AG09309 (cell line): ENCODE measurements at regions not wholly inside any gene's neighbourhood (a gene's known extent, or its start where the extent isn't known, plus 50 kb on each side); places are given as distances from the start of the nearest gene placed in this dataset.

Experiments used
- DNase-seq: peaks from one replicate; pipeline ENCODE4 v3.0.0-alpha.2; 2010; ENCODE audit warnings: low read depth
- H3K4me3 ChIP-seq: 2 replicates; pipeline ENCODE4 v1.5.1; 2011; ENCODE audit warnings: mild to moderate bottlenecking, low read depth, low read length, moderate library complexity; ENCODE audit not compliant: control insufficient read depth
- TF ChIP-seq, protein P1 (sequence below): IDR thresholded peaks from 2 replicates; pipeline ENCODE4 v1.5.1; 2011; ENCODE audit warnings: mild to moderate bottlenecking, low read depth, low read length, inconsistent platforms; ENCODE audit not compliant: insufficient read depth, control insufficient read depth; ENCODE audit errors: missing control alignments

DNA sequence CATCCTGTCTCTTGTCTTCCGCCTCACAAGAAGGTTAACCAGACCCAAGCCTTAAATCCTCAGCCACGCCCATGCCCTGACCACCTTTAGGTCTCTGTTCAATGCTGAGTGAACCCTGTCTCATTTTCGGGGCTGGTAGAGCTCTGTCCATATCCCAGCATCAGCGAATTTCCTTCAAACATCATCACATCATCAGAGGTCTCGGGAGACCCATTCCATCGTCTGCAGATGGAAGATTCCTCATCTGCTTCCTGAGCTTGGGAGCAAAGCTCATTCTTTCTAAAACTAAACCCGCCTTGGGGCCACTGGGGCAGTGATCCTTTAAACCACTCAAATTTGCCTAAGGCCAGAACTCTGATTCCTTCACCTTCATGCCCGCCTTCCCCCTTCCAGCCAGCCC is 173.7 kb downstream of the TTC32 start:
- no peak for DNase-seq
- TF ChIP-seq, protein P1, sequence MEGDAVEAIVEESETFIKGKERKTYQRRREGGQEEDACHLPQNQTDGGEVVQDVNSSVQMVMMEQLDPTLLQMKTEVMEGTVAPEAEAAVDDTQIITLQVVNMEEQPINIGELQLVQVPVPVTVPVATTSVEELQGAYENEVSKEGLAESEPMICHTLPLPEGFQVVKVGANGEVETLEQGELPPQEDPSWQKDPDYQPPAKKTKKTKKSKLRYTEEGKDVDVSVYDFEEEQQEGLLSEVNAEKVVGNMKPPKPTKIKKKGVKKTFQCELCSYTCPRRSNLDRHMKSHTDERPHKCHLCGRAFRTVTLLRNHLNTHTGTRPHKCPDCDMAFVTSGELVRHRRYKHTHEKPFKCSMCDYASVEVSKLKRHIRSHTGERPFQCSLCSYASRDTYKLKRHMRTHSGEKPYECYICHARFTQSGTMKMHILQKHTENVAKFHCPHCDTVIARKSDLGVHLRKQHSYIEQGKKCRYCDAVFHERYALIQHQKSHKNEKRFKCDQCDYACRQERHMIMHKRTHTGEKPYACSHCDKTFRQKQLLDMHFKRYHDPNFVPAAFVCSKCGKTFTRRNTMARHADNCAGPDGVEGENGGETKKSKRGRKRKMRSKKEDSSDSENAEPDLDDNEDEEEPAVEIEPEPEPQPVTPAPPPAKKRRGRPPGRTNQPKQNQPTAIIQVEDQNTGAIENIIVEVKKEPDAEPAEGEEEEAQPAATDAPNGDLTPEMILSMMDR: no peak

DNA sequence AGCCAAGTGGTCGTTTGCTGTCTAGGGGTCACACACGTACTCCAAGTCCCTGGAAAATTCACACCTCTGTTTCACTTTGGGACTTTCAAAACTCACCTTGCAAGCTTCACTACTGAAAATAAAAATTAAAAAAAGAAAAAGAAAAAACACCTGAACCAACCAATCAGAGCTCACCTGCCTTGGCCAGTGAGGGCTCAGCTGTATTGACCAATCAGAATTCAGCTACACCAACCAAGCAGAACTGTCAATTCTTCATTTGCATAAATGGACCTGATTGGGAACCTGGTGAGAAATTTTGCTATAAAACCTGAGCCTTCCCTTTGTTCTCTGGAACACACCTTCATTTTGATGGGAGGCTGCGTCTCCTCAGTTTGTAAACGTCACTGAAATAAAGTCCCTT is 176.4 kb downstream of the TTC32 start:
- TF ChIP-seq, protein P1: no peak
- no peak for DNase-seq

More for the DNA sequence above, 173.7 kb downstream of the TTC32 start:
- no peak overlapping the region for H3K4me3 ChIP-seq

DNA sequence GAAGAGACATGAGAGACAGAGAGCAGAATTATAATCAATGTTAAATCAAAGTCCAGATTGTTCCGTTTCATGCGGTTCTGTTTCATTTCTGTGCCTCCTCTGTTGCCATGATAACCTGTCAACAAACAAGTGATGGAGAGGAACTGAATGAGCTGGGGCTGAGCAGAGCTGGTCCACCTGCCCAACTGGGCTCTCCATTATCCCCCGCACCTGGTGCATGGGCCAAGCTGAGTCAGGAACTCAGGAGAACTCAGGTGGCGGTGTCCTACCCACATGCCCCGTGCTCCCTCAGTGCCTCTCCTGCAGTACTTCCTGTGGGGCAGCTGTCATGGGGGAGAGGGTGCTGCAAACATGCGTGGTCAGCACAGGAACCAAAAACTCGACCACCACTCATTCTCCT is 178.8 kb downstream of the TTC32 start:
- DNase-seq: no peak
- TF ChIP-seq, protein P1: no peak
- H3K4me3 ChIP-seq: no peak overlapping the region

More for the DNA sequence above, 176.4 kb downstream of the TTC32 start:
- H3K4me3 ChIP-seq: no peak overlapping the region

DNA sequence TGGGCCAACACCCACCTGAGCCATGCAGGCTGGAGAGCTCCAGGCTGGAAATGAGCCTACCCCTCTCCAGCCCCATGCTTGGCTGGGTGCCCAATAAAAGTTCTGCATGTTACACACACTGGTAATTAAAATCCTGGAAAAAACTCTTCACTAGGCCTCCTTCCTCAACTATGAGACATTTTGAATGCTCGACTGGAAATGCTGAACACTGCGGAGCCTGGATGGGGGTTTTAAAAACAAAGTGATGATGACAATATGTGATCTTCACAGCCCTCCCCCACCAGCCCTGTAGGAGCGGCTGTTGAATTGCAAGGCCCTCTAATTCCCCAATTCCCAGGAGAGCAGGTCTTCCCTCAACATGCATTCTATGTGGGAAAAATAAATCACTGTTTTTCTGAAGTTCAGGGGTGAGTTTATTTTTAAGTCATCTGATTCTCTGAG is 179.2 kb downstream of the TTC32 start:
- no peak overlapping the region for H3K4me3 ChIP-seq
- TF ChIP-seq, protein P1: no peak
- DNase-seq: no peak

DNA sequence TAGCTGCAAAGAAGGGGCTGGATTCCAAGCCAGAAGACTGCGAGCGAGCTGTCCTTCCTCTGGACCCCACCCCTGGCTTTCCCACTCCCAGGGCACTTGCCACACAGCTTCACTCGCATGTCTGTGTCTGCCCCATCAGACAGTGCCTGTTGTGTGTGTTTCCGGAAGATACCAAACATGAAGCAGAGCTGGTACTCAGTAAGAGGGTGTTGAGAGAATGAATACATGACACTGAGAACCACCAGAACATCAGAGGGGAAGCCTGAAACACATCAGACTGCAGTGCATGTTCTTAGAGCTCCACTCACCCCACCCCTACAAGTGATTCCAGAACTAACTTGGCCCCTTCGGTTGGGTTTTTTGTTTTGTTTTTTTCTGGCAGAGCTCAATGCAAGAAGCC is 181.5 kb downstream of the TTC32 start:
- TF ChIP-seq, protein P1: no peak
- no peak for DNase-seq
- no peak overlapping the region for H3K4me3 ChIP-seq

DNA sequence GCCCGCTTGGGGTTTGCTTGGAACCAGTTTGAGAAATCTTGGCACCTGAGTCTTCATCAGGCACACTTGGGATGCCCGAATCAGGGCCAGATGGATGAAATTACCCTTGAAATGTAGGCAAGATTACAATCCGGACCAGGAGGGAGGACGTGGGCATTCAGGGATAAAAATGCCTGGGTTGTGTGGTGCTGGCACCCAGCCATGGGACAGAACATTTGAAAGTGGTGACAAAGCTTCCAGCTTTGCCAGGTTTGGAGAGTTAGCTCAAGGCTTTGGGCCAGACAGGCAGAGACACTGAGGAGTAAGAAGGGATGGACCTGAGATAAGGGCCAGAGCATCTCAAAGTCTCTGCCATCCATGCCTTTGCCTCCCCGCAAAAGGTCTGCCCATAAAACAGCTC is 182.2 kb downstream of the TTC32 start:
- TF ChIP-seq, protein P1: no peak
- no peak for DNase-seq
- no peak overlapping the region for H3K4me3 ChIP-seq

DNA sequence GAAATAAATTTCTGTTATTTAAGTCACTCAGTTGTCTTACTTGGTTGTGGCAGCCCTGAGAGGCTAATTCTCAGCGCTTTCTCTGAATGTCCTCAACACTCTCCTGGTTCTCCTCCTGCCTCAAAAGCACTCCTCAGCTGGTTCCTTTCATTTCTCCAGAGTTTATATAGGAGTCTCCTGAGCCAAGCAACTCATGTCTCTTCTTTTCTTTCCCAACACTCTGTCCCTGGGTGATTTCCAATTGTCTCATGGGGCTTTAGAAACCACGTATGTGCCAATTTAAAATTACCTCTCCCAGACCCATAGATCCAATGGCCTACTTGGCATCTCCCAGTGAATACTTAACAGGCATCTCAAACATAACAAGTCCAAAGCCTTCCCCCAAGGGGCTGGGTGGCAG is 184.3 kb downstream of the TTC32 start:
- TF ChIP-seq, protein P1: no peak
- no peak overlapping the region for H3K4me3 ChIP-seq
- no peak for DNase-seq
